ENCODE measurements at regions not wholly inside any gene's neighbourhood (a gene's known extent, or its start where the extent isn't known, plus 50 kb on each side); places are given as distances from the start of the nearest gene placed in this dataset.

GRCh38 chr5:115417076-115417475, 120.6 kb upstream of the CCDC112 start:
- Histone ChIP-seq H3K27me3 (ENCODE audit: control insufficient read depth, insufficient read depth, low read length) (no peaks in the 10 kb centered on the region), H2AFZ (no peak overlapping the region), H3K4me2 (ENCODE audit: low read length) (no peak overlapping the region), H3K79me2 (no peaks in the 10 kb centered on the region), H3K27ac (no peak overlapping the region), H3K9me3 (ENCODE audit: control insufficient read depth, low read length) (no peaks in the 10 kb centered on the region), H3K9ac (no peak overlapping the region), H3K36me3 (ENCODE audit: control insufficient read depth, insufficient read depth, low read length) (no peaks in the 10 kb centered on the region), H3K4me3 (ENCODE audit: low read depth, low read length) (no peak overlapping the region), H3K4me1 (no peaks in the 10 kb centered on the region)
- no peak for TF ChIP-seq CTCF (IDR thresholded peaks at IDR 0.05)

- no peaks in the 10 kb centered on the region for H3K79me2 ChIP-seq
- no peak overlapping the region for H3K4me2 ChIP-seq (ENCODE audit: low read length)
- no peak overlapping the region for H3K27ac ChIP-seq
- no peak overlapping the region for H2AFZ ChIP-seq
- H3K36me3 ChIP-seq (ENCODE audit: control insufficient read depth, insufficient read depth, low read length): no peaks in the 10 kb centered on the region
- no peaks in the 10 kb centered on the region for H3K4me1 ChIP-seq
- no peak for TF ChIP-seq CTCF (IDR thresholded peaks at IDR 0.05)
- no peak overlapping the region for H3K9ac ChIP-seq
- H3K9me3 ChIP-seq (ENCODE audit: control insufficient read depth, low read length): no peaks in the 10 kb centered on the region
- H3K27me3 ChIP-seq (ENCODE audit: control insufficient read depth, insufficient read depth, low read length): no peaks in the 10 kb centered on the region
- no peak overlapping the region for H3K4me3 ChIP-seq (ENCODE audit: low read depth, low read length)
Observed at GRCh38 chr5:115415143-115415491, 118.7 kb upstream of the CCDC112 start.

GRCh38 chr5:115414406-115415142, 118.1 kb upstream of the CCDC112 start:
- TF ChIP-seq CTCF (IDR thresholded peaks at IDR 0.05): no peak
- H3K79me2 ChIP-seq: no peaks in the 10 kb centered on the region
- no peaks in the 10 kb centered on the region for H3K4me1 ChIP-seq
- H3K27me3 ChIP-seq (ENCODE audit: control insufficient read depth, insufficient read depth, low read length): no peaks in the 10 kb centered on the region
- H3K9ac ChIP-seq: no peak overlapping the region
- no peak overlapping the region for H3K4me3 ChIP-seq (ENCODE audit: low read depth, low read length)
- no peak overlapping the region for H3K4me2 ChIP-seq (ENCODE audit: low read length)
- H3K36me3 ChIP-seq (ENCODE audit: control insufficient read depth, insufficient read depth, low read length): no peaks in the 10 kb centered on the region
- H3K27ac ChIP-seq: no peak overlapping the region
- H2AFZ ChIP-seq: no peak overlapping the region
- no peaks in the 10 kb centered on the region for H3K9me3 ChIP-seq (ENCODE audit: control insufficient read depth, low read length)

- no peaks in the 10 kb centered on the region for H3K9me3 ChIP-seq (ENCODE audit: control insufficient read depth, low read length)
- no peak for TF ChIP-seq CTCF (IDR thresholded peaks at IDR 0.05)
- H3K4me1 ChIP-seq: no peaks in the 10 kb centered on the region
- no peak overlapping the region for H3K9ac ChIP-seq
- H3K27ac ChIP-seq: no peak overlapping the region
- H3K4me3 ChIP-seq (ENCODE audit: low read depth, low read length): no peak overlapping the region
- H3K79me2 ChIP-seq: no peaks in the 10 kb centered on the region
- H3K27me3 ChIP-seq (ENCODE audit: control insufficient read depth, insufficient read depth, low read length): no peaks in the 10 kb centered on the region
- H2AFZ ChIP-seq: no peak overlapping the region
- no peaks in the 10 kb centered on the region for H3K36me3 ChIP-seq (ENCODE audit: control insufficient read depth, insufficient read depth, low read length)
- H3K4me2 ChIP-seq (ENCODE audit: low read length): no peak overlapping the region
Observed at GRCh38 chr5:115413651-115414050, 117.2 kb upstream of the CCDC112 start.

- no peak overlapping the region for H3K27ac ChIP-seq
- no peak overlapping the region for H3K4me2 ChIP-seq (ENCODE audit: low read length)
- no peaks in the 10 kb centered on the region for H3K27me3 ChIP-seq (ENCODE audit: control insufficient read depth, insufficient read depth, low read length)
- H3K36me3 ChIP-seq (ENCODE audit: control insufficient read depth, insufficient read depth, low read length): no peaks in the 10 kb centered on the region
- no peaks in the 10 kb centered on the region for H3K4me1 ChIP-seq
- H3K79me2 ChIP-seq: no peaks in the 10 kb centered on the region
- no peaks in the 10 kb centered on the region for H3K9me3 ChIP-seq (ENCODE audit: control insufficient read depth, low read length)
- H3K4me3 ChIP-seq (ENCODE audit: low read depth, low read length): no peak overlapping the region
- H3K9ac ChIP-seq: no peak overlapping the region
- no peak for TF ChIP-seq CTCF (IDR thresholded peaks at IDR 0.05)
- no peak overlapping the region for H2AFZ ChIP-seq
Observed at GRCh38 chr5:115409094-115409493, 112.6 kb upstream of the CCDC112 start.

Data from parathyroid adenoma (tissue), 2 donors.